Smooth muscle cell (in vitro differentiated cells): ENCODE measurements at regions not wholly inside any gene's neighbourhood (a gene's known extent, or its start where the extent isn't known, plus 50 kb on each side); places are given as distances from the start of the nearest gene placed in this dataset.

Source experiments
- DNase-seq: peaks from one replicate; lab custom pipeline; 2025; ENCODE audit not compliant: unreplicated experiment; lab: John Stamatoyannopoulos, UW
- H2AFZ ChIP-seq: fragments of 200-600 bp; sonication (generic); 2 replicates; pipeline ENCODE4 v1.6.0; 2016; ENCODE audit warnings: antibody characterized with exemption, low read depth, mild to moderate bottlenecking
- H3F3A ChIP-seq: fragments of 200-600 bp; sonication (generic); 2 replicates; pipeline ENCODE4 v1.6.0; 2017; ENCODE audit warnings: antibody characterized with exemption, low read depth
- H3K27ac ChIP-seq: fragments of 200-600 bp; sonication (generic); 2 replicates; pipeline ENCODE4 v1.5.1; 2016; ENCODE audit warnings: low read depth, mild to moderate bottlenecking
- H3K27me3 ChIP-seq: fragments of 200-600 bp; sonication (generic); 2 replicates; pipeline ENCODE4 v1.6.1; 2016; ENCODE audit warnings: low read depth, mild to moderate bottlenecking
- H3K36me3 ChIP-seq: fragments of 200-600 bp; sonication (generic); 2 replicates; pipeline ENCODE4 v1.5.1; 2016; ENCODE audit warnings: low read depth
- H3K4me1 ChIP-seq: fragments of 200-600 bp; sonication (generic); 2 replicates; pipeline ENCODE4 v1.5.1; 2016; ENCODE audit warnings: low read depth
- H3K4me2 ChIP-seq: fragments of 200-600 bp; sonication (generic); 2 replicates; pipeline ENCODE4 v1.6.0; 2016; ENCODE audit warnings: mild to moderate bottlenecking
- H3K4me3 ChIP-seq: fragments of 200-600 bp; sonication (generic); 2 replicates; pipeline ENCODE4 v1.5.1; 2016; ENCODE audit warnings: mild to moderate bottlenecking
- H3K79me2 ChIP-seq: fragments of 200-600 bp; sonication (generic); 2 replicates; pipeline ENCODE4 v1.6.0; 2016; ENCODE audit warnings: low read depth, mild to moderate bottlenecking
- H3K9ac ChIP-seq: fragments of 200-600 bp; sonication (generic); 2 replicates; pipeline ENCODE4 v1.6.0; 2016; ENCODE audit warnings: low read depth
- H3K9me3 ChIP-seq: fragments of 200-600 bp; sonication (generic); replicated peaks from 2 replicates; pipeline ENCODE4 v1.5.1; 2016; ENCODE audit warnings: low read depth
- H4K20me1 ChIP-seq: fragments of 200-600 bp; sonication (generic); 2 replicates; pipeline ENCODE4 v1.6.0; 2016; ENCODE audit warnings: low read depth
- CTCF ChIP-seq: fragments of 200-600 bp; sonication (generic); IDR thresholded peaks from 2 replicates; pipeline ENCODE4 v1.5.1; 2017; ENCODE audit warnings: borderline replicate concordance, mild to moderate bottlenecking, antibody characterized with exemption; ENCODE audit not compliant: insufficient read depth, poor library complexity, severe bottlenecking
- WGBS: methylation state at CpG from one replicate; pipeline ENCODE4 v1.1.7; 2016; ENCODE audit warnings: low lambda C conversion rate; 5-methylcytosine and 5-hydroxymethylcytosine counted together

DNA sequence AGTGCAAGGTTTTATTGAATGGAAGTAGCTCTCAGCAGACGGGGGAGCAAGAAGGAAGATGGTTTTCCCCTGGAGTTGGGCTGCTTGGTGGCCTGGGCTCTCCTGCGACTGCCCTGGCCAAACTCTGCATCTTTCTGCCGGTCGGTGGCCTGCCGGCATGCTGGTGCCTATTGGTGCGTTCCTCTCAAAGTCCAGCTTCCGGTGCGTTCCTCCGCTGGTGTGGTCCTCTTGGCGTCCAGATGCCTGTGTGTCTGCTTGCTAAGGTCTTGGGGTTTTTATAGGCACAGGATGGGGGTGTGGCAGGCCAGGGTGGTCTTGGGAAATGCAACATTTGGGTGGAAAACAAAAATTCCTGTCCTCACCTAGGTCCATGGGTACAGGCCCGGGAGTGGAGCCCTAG is 567.4 kb upstream of the CNTN5 start:
- Histone ChIP-seq H4K20me1 (no peaks in the 10 kb centered on the region), H3K27me3 (no peaks in the 10 kb centered on the region), H3K79me2 (no peaks in the 10 kb centered on the region), H3K9ac (no peak overlapping the region), H3F3A (no peaks in the 10 kb centered on the region), H3K4me1 (no peaks in the 10 kb centered on the region), H3K4me2 (no peak overlapping the region), H3K36me3 (no peaks in the 10 kb centered on the region), H2AFZ (no peak overlapping the region), H3K4me3 (no peak overlapping the region), H3K9me3 (no peaks in the 10 kb centered on the region), H3K27ac (no peak overlapping the region)
- no peak for DNase-seq
- WGBS, result 96% methylated on average over 11 of the region's 11 CpGs
- TF ChIP-seq CTCF, result no peak

- no peaks in the 10 kb centered on the region for H3K79me2 ChIP-seq
- H3K9ac ChIP-seq, result no peak overlapping the region
- H3F3A ChIP-seq, result no peaks in the 10 kb centered on the region
- H3K9me3 ChIP-seq, result no peaks in the 10 kb centered on the region
- H3K27me3 ChIP-seq, result no peaks in the 10 kb centered on the region
- no peaks in the 10 kb centered on the region for H3K36me3 ChIP-seq
- no peaks in the 10 kb centered on the region for H4K20me1 ChIP-seq
- no peak for DNase-seq
- WGBS, result 71% methylated on average over 14 of the region's 14 CpGs
- no peak overlapping the region for H3K4me2 ChIP-seq
- H3K4me3 ChIP-seq, result no peak overlapping the region
- H3K4me1 ChIP-seq, result no peaks in the 10 kb centered on the region
- no peak overlapping the region for H2AFZ ChIP-seq
- H3K27ac ChIP-seq, result no peak overlapping the region
- no peak for TF ChIP-seq CTCF
Observed at GRCh38 chr11:98455500-98456307, 565.0 kb upstream of the CNTN5 start.

DNA sequence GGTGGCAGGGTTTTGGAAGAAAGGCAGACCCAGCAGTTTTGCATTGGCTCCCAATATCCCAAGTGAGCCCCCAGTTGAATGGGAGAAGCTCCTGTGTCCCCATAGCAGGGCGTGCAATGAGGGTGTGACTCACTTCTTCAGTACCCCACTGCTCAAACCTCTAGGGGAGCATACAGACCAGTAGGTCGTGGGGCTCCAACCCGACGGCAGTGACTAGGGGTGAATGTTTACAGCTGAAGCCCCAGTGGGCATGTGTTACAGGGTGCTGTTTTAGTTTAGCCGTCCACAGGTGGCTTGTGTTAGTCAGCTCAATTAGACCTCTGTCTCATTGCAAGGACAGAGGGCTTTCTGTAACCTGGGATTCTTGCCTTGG is 564.5 kb upstream of the CNTN5 start:
- Histone ChIP-seq H3K4me3 (no peak overlapping the region), H3K27me3 (no peaks in the 10 kb centered on the region), H4K20me1 (no peaks in the 10 kb centered on the region), H3K9me3 (no peaks in the 10 kb centered on the region), H3K36me3 (no peaks in the 10 kb centered on the region), H3K9ac (no peak overlapping the region), H3K4me1 (no peaks in the 10 kb centered on the region), H3K4me2 (no peak overlapping the region), H3F3A (no peaks in the 10 kb centered on the region), H3K79me2 (no peaks in the 10 kb centered on the region), H3K27ac (no peak overlapping the region), H2AFZ (no peak overlapping the region)
- no peak for TF ChIP-seq CTCF
- 94% methylated on average over 5 of the region's 5 CpGs for WGBS
- DNase-seq, result no peak

DNA sequence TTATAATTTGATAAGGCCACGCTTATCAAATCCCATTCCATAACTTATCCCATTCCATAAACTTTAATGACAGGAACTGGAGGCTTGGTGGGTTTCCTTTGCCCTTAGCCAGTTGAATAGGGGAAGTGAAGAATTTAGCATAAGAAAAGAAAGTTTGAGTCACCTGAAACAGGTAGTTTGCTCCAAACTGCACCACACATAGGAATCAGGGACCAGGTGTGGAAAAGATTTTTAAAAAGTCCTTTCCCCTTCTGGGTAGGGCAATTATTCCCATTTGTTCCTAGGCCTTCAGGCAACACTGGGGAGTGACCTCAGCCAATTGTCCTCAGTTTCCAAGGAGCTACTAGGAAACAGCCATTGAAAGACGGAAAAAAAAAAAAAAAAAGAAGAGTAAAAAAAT is 525.7 kb upstream of the CNTN5 start:
- Histone ChIP-seq H3K4me1 (no peaks in the 10 kb centered on the region), H3F3A (no peaks in the 10 kb centered on the region), H3K27ac (no peak overlapping the region), H3K79me2 (no peaks in the 10 kb centered on the region), H2AFZ (no peak overlapping the region), H4K20me1 (no peaks in the 10 kb centered on the region), H3K27me3 (no peaks in the 10 kb centered on the region), H3K4me2 (no peak overlapping the region), H3K4me3 (no peak overlapping the region), H3K9ac (no peak overlapping the region), H3K9me3 (no peaks in the 10 kb centered on the region), H3K36me3 (no peaks in the 10 kb centered on the region)
- DNase-seq, result no peak
- 87% methylated on average over 2 of the region's 2 CpGs for WGBS
- no peak for TF ChIP-seq CTCF
